ENCODE measurements at regions not wholly inside any gene's neighbourhood (a gene's known extent, or its start where the extent isn't known, plus 50 kb on each side); places are given as distances from the start of the nearest gene placed in this dataset.

DNA sequence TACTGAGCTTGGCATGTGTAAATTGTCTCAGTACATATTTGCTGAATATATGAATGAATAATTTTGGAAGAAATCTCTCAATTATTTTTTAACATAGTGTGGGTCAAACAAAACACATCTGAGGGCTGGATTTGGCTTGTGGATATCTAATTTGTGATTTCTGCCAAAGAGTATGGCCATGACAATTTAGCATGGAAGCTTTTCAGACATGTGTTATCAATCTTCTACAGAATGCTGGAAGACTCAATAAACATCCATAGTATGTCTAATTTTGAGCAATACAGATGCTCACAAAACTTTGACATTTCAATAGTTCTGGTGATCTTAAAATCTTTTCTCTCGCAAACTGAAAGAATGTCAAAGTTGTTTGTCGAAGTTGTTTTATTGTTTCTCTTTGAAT is 214.1 kb upstream of the ANKH start:
- TF ChIP-seq, protein P1, sequence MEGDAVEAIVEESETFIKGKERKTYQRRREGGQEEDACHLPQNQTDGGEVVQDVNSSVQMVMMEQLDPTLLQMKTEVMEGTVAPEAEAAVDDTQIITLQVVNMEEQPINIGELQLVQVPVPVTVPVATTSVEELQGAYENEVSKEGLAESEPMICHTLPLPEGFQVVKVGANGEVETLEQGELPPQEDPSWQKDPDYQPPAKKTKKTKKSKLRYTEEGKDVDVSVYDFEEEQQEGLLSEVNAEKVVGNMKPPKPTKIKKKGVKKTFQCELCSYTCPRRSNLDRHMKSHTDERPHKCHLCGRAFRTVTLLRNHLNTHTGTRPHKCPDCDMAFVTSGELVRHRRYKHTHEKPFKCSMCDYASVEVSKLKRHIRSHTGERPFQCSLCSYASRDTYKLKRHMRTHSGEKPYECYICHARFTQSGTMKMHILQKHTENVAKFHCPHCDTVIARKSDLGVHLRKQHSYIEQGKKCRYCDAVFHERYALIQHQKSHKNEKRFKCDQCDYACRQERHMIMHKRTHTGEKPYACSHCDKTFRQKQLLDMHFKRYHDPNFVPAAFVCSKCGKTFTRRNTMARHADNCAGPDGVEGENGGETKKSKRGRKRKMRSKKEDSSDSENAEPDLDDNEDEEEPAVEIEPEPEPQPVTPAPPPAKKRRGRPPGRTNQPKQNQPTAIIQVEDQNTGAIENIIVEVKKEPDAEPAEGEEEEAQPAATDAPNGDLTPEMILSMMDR (IDR thresholded peaks at IDR 0.05; ENCODE audit: insufficient read depth, low read depth, low read length), result no peak
- no peak for TF ChIP-seq EZH2 (IDR thresholded peaks at IDR 0.05; ENCODE audit: insufficient read depth, low read length)

Measured in astrocyte (in vitro differentiated cells and primary cell).